ENCODE measurements at regions not wholly inside any gene's neighbourhood (a gene's known extent, or its start where the extent isn't known, plus 50 kb on each side); places are given as distances from the start of the nearest gene placed in this dataset.

DNA sequence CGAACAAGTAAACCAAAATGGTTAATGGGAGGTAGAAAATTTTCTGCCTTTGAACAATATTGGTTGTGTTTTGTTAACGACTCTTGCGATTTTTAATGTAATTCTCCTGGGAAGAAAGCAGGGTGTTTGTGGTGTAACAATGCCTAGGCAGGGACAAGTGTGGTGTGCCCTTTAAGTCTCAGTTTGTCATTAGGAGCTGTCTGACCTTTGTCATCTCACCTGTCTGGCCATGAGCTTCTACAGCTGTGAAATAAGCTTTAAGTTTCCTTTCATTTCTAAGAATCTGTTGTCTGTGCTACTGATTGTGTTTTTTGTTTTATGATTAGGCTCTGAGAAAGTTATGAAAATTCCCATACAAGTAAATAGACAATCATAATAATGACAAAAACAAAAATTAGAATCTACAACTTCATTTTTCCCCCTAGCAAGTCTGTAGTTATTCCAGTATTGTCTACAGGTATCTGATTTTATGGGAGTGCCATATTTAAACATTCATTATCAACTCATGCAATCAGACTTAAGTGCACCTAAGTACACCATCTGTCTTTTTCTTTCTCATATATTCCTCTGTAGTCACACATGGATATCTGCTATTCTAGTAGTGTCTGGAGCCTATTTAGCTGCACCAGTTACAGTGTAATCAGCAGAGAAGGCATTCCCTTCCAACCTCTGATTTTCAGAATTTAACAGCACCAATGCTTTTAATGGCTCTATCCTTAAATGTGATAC lies 203.5 kb downstream of the PPARGC1A start:
- TF ChIP-seq, protein P1, sequence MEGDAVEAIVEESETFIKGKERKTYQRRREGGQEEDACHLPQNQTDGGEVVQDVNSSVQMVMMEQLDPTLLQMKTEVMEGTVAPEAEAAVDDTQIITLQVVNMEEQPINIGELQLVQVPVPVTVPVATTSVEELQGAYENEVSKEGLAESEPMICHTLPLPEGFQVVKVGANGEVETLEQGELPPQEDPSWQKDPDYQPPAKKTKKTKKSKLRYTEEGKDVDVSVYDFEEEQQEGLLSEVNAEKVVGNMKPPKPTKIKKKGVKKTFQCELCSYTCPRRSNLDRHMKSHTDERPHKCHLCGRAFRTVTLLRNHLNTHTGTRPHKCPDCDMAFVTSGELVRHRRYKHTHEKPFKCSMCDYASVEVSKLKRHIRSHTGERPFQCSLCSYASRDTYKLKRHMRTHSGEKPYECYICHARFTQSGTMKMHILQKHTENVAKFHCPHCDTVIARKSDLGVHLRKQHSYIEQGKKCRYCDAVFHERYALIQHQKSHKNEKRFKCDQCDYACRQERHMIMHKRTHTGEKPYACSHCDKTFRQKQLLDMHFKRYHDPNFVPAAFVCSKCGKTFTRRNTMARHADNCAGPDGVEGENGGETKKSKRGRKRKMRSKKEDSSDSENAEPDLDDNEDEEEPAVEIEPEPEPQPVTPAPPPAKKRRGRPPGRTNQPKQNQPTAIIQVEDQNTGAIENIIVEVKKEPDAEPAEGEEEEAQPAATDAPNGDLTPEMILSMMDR (IDR thresholded peaks at IDR 0.05) = no peak
- TF ChIP-seq POLR2A (IDR thresholded peaks at IDR 0.05) = no peak
